HepG2 (cell line): ENCODE measurements at regions not wholly inside any gene's neighbourhood (a gene's known extent, or its start where the extent isn't known, plus 50 kb on each side); places are given as distances from the start of the nearest gene placed in this dataset.

ENCODE experiments used
- KDM1A ChIP-seq: IDR thresholded peaks from 2 replicates; pipeline ENCODE4 v1.6.1; 2016; ENCODE audit warnings: missing compliant biosample characterization
- NFRKB ChIP-seq: fragments of 450-650 bp; IDR thresholded peaks from 2 replicates; pipeline ENCODE4 v1.6.1; 2017
- ZBTB21 ChIP-seq: sonication (generic); formaldehyde crosslinking; IDR thresholded peaks from 2 replicates; pipeline ENCODE4 v1.4.0; 2020; ENCODE audit warnings: missing genetic modification reagents
- TF ChIP-seq, protein P1 (sequence below): sonication (generic); formaldehyde crosslinking; IDR thresholded peaks from 2 replicates; pipeline ENCODE4 v1.5.0; 2020; ENCODE audit warnings: mild to moderate bottlenecking, missing genetic modification reagents, moderate library complexity

DNA sequence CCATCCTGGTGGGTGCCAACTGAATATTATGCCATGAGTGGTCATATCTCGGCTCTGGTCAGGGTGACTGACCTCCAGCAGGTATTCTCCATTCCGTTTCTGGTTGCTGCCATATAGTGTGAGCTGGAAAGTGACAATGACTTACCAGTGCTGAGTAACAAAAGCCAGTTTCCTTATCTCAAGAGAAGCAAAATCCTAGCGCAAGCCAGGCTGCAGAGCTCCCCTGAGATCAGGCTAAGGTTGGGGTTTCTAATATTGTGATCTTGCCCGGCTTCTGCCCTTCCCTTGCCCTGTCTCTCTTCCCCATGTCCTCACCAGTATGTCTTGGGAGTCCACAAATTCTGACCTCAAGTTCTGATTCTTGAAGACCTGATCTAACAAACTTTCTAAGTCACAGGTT is 271.3 kb upstream of the SPTLC3 start:
- TF ChIP-seq, protein P1, sequence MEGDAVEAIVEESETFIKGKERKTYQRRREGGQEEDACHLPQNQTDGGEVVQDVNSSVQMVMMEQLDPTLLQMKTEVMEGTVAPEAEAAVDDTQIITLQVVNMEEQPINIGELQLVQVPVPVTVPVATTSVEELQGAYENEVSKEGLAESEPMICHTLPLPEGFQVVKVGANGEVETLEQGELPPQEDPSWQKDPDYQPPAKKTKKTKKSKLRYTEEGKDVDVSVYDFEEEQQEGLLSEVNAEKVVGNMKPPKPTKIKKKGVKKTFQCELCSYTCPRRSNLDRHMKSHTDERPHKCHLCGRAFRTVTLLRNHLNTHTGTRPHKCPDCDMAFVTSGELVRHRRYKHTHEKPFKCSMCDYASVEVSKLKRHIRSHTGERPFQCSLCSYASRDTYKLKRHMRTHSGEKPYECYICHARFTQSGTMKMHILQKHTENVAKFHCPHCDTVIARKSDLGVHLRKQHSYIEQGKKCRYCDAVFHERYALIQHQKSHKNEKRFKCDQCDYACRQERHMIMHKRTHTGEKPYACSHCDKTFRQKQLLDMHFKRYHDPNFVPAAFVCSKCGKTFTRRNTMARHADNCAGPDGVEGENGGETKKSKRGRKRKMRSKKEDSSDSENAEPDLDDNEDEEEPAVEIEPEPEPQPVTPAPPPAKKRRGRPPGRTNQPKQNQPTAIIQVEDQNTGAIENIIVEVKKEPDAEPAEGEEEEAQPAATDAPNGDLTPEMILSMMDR (CRISPR knock-in tag): no peak
- no peak for TF ChIP-seq NFRKB
- TF ChIP-seq ZBTB21 (CRISPR knock-in tag): no peak
- TF ChIP-seq KDM1A (CRISPR knock-in tag): no peak
